ENCODE measurements at regions not wholly inside any gene's neighbourhood (a gene's known extent, or its start where the extent isn't known, plus 50 kb on each side); places are given as distances from the start of the nearest gene placed in this dataset.

- TF ChIP-seq CTCF (IDR thresholded peaks at IDR 0.05): no peak
- no peak for TF ChIP-seq POLR2A (IDR thresholded peaks at IDR 0.05)
Observed at GRCh38 chrX:111013778-111014455, 82.1 kb upstream of the PAK3 start.

Data from prostate gland (tissue), 2 donors.